Right atrium auricular region (tissue), 2 donors: ENCODE measurements at regions not wholly inside any gene's neighbourhood (a gene's known extent, or its start where the extent isn't known, plus 50 kb on each side); places are given as distances from the start of the nearest gene placed in this dataset.

Source experiments
- DNase-seq: peaks from one replicate; pipeline ENCODE4 v3.0.0-alpha.2; 2019; ENCODE audit warnings: low spot score
- H3K27ac ChIP-seq, 2 donors: fragments of 200-600 bp; sonication (generic); 1 replicate in 1 of 2; 2 replicates in 1 of 2; pipeline ENCODE4 v1.5.1; 2016 to 2019
- H3K27me3 ChIP-seq, 2 donors: fragments of 200-600 bp; sonication (generic); one replicate each; pipeline versions ENCODE4 v1.5.1 to v1.6.0; 2017 to 2019
- H3K36me3 ChIP-seq: fragments of 200-600 bp; sonication (generic); one replicate; pipeline ENCODE4 v1.5.1; 2016
- H3K4me1 ChIP-seq, 2 donors: fragments of 200-600 bp; sonication (generic); one replicate each; pipeline versions ENCODE4 v1.5.1 to v1.6.0; 2017 to 2019
- H3K4me3 ChIP-seq, 2 donors: fragments of 200-600 bp; sonication (generic); 1 replicate in 1 of 2; 2 replicates in 1 of 2; pipeline ENCODE4 v1.5.1; 2017 to 2019; ENCODE audit warnings: mild to moderate bottlenecking in 1 of 2, moderate library complexity in 1 of 2
- H3K9me3 ChIP-seq, 2 donors: fragments of 200-600 bp; sonication (generic); one replicate each; pipeline ENCODE4 v1.5.1; 2019
- TF ChIP-seq, protein P1 (sequence below), 2 donors: fragments of 200-600 bp; sonication (generic); IDR thresholded peaks; one replicate each; pipeline ENCODE4 v1.5.1; 2019; ENCODE audit warnings: antibody characterized with exemption in 2 of 2

DNA sequence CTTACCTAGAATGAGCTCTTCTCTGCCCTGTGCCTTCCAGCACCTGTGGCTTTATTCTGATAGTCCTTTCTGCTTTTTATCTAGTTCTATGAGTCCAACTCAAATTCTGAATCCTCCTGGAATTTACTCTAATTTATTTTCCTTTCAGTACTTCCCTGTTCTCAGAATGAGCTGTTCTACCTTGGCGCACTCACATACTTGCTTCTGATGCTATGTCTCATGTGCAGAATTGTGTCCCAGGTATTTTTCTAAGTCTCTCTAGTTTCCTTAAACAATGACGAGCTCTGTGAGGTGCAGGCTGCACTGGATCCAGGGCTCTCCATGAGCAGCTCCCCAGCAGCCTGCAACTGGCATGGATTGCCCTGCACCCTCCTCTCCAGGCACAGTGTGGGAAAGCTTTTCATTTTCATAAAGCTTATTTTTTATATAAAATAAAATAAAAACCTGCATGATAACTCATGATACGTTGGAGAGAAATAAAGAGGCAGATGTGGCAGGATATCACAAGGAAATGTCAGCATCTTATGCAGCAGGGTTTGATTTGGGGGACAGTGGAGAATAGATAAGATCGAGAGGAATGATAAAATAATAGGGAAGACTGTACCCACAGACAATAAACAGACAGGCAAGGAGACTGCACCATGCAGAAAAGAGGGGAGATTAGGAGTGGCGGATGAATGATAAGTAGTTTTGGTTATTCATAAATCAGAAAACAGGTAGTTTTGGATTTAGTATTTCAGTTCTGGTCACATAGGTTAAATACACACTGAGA is 258.2 kb upstream of the POM121L12 start:
- Histone ChIP-seq H3K4me1 (no peaks in the 10 kb centered on the region), H3K9me3 (peaks cover 0 to 14% of the 10 kb centered on the region in 2 donors), H3K27me3 (no peaks in the 10 kb centered on the region), H3K4me3 (no peak overlapping the region), H3K36me3 (no peaks in the 10 kb centered on the region), H3K27ac (no peak overlapping the region)
- TF ChIP-seq, protein P1, sequence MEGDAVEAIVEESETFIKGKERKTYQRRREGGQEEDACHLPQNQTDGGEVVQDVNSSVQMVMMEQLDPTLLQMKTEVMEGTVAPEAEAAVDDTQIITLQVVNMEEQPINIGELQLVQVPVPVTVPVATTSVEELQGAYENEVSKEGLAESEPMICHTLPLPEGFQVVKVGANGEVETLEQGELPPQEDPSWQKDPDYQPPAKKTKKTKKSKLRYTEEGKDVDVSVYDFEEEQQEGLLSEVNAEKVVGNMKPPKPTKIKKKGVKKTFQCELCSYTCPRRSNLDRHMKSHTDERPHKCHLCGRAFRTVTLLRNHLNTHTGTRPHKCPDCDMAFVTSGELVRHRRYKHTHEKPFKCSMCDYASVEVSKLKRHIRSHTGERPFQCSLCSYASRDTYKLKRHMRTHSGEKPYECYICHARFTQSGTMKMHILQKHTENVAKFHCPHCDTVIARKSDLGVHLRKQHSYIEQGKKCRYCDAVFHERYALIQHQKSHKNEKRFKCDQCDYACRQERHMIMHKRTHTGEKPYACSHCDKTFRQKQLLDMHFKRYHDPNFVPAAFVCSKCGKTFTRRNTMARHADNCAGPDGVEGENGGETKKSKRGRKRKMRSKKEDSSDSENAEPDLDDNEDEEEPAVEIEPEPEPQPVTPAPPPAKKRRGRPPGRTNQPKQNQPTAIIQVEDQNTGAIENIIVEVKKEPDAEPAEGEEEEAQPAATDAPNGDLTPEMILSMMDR (IDR thresholded peaks at IDR 0.05), result no peak
- no peak for DNase-seq

DNA sequence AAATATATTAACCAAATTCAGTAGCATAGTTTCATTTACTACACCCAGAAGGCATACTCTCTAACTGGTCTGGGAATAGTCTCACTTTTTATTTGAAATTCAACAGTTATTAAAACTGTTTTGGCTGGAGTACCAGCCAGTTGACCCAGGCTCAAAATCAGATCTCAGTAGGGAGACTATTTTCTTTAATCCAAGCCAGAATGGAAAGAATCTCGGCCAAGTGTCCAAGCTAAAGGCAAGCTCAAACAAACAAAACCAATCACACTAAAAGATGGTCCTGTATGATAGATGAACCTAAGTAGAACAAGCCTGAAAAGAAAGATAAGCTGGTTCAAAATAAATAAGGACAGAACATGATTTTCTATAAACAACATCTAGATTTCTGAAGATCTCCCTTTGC is 259.6 kb upstream of the POM121L12 start:
- H3K27ac ChIP-seq, result no peak overlapping the region
- no peaks in the 10 kb centered on the region for H3K4me1 ChIP-seq
- H3K27me3 ChIP-seq, result no peaks in the 10 kb centered on the region
- TF ChIP-seq, protein P1 (IDR thresholded peaks at IDR 0.05), result no peak
- no peak overlapping the region for H3K4me3 ChIP-seq
- peaks cover 0 to 14% of the 10 kb centered on the region in 2 donors for H3K9me3 ChIP-seq
- H3K36me3 ChIP-seq, result no peaks in the 10 kb centered on the region
- no peak for DNase-seq

DNA sequence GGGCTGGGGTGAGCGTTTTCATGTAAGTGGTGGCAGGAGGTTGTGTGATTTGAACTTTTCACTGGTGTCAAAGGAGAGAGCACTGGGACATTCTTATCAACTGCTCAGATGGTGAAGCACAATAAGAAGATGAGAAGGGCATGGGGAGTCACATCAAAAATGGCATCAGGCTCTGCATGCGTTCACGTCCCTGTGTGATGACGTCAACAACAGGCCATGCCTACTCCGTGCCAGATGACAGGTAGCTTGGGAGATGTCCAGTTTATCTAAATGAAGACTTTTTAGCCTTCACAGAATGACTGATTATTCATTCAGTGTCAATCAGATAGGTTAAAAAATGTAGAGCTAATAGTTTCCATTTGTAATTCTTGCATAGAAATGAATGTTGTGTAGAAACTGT is 264.3 kb upstream of the POM121L12 start:
- TF ChIP-seq, protein P1 (IDR thresholded peaks at IDR 0.05), result no peak
- no peaks in the 10 kb centered on the region for H3K36me3 ChIP-seq
- H3K27ac ChIP-seq, result no peak overlapping the region
- H3K4me1 ChIP-seq, result no peaks in the 10 kb centered on the region
- no peaks in the 10 kb centered on the region for H3K9me3 ChIP-seq
- DNase-seq, result no peak
- no peak overlapping the region for H3K4me3 ChIP-seq
- no peaks in the 10 kb centered on the region for H3K27me3 ChIP-seq

- DNase-seq, result no peak
- TF ChIP-seq, protein P1 (IDR thresholded peaks at IDR 0.05), result no peak
- H3K27me3 ChIP-seq, result no peaks in the 10 kb centered on the region
- no peaks in the 10 kb centered on the region for H3K4me1 ChIP-seq
- H3K27ac ChIP-seq, result no peak overlapping the region
- H3K4me3 ChIP-seq, result no peak overlapping the region
- no peaks in the 10 kb centered on the region for H3K9me3 ChIP-seq
- H3K36me3 ChIP-seq, result no peaks in the 10 kb centered on the region
Observed at GRCh38 chr7:52764492-52765169, 270.8 kb upstream of the POM121L12 start.

DNA sequence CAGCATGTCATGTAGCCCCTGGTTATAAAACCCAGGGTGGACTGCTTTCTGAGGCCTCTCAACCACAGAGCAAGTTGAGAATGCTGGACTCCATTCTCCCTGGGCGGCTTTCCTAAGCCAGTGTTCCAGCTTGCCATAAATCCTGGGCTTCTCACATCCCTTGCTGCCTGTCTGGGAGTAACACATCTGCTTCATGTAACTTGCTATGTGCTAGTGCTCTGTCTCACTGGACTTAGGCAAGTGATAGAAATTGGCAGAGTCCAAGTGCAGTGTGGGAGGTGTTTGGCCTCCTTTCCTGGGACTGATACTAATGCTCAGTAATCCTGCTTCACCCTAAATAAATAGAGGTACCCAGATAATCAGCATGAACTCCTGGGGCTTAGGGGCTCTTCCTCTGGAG is 277.1 kb upstream of the POM121L12 start:
- Histone ChIP-seq H3K9me3 (no peaks in the 10 kb centered on the region), H3K4me1 (no peaks in the 10 kb centered on the region), H3K27me3 (no peaks in the 10 kb centered on the region), H3K27ac (no peak overlapping the region), H3K4me3 (no peak overlapping the region), H3K36me3 (no peaks in the 10 kb centered on the region)
- TF ChIP-seq, protein P1 (IDR thresholded peaks at IDR 0.05), result no peak
- DNase-seq, result no peak
